DND-41 (cell line): ENCODE measurements at regions not wholly inside any gene's neighbourhood (a gene's known extent, or its start where the extent isn't known, plus 50 kb on each side); places are given as distances from the start of the nearest gene placed in this dataset.

Experiments
- ATAC-seq: fragments of 200-7000 bp; cut with Tn5 transposase; 3 replicates; pipeline ENCODE4 v1.9.1; 2021; ENCODE audit warnings: low read depth; ENCODE audit not compliant: insufficient read depth
- DNase-seq: peaks from one replicate; pipeline ENCODE4 v3.0.0-alpha.2; 2020
- H2AFZ ChIP-seq: 2 replicates; pipeline ENCODE4 v1.6.0; 2012; ENCODE audit warnings: low read depth, low read length
- H3K27ac ChIP-seq: 2 replicates; pipeline ENCODE4 v1.5.1; 2012; ENCODE audit warnings: low read length, inconsistent platforms
- H3K27me3 ChIP-seq: fragments of 200-600 bp; sonication (generic); 2 replicates; pipeline ENCODE4 v1.6.0; 2012; ENCODE audit warnings: low read length, mild to moderate bottlenecking, inconsistent platforms; ENCODE audit not compliant: insufficient read depth, poor library complexity
- H3K36me3 ChIP-seq: 2 replicates; pipeline ENCODE4 v1.5.1; 2012; ENCODE audit warnings: low read length, inconsistent platforms; ENCODE audit not compliant: insufficient read depth
- H3K4me1 ChIP-seq: 2 replicates; pipeline ENCODE4 v1.5.1; 2012; ENCODE audit warnings: mild to moderate bottlenecking, low read length; ENCODE audit not compliant: insufficient read depth
- H3K4me2 ChIP-seq: 2 replicates; pipeline ENCODE4 v1.6.0; 2012; ENCODE audit warnings: mild to moderate bottlenecking, moderate library complexity, low read length, inconsistent platforms; ENCODE audit not compliant: insufficient read depth
- H3K4me3 ChIP-seq, 2 experiments: fragments of 200-600 bp in 1 of 2; shearing (Covaris generic) in 1 of 2; 2 replicates each; pipeline ENCODE4 v1.5.1; 2012 to 2016; ENCODE audit warnings: inconsistent platforms in 2 of 2, low read length in 2 of 2, mild to moderate bottlenecking in 2 of 2, low read depth in 1 of 2, moderate library complexity in 1 of 2
- H3K79me2 ChIP-seq: 2 replicates; pipeline ENCODE4 v1.6.0; 2012; ENCODE audit warnings: low read length, inconsistent platforms; ENCODE audit not compliant: insufficient read depth
- H3K9ac ChIP-seq: 2 replicates; pipeline ENCODE4 v1.6.0; 2012; ENCODE audit warnings: low read depth, mild to moderate bottlenecking, inconsistent platforms, low read length, moderate library complexity
- H3K9me3 ChIP-seq: 2 replicates; pipeline ENCODE4 v1.5.1; 2012; ENCODE audit warnings: low read length, moderate library complexity, mild to moderate bottlenecking, inconsistent platforms; ENCODE audit not compliant: insufficient read depth, severe bottlenecking
- H4K20me1 ChIP-seq: 2 replicates; pipeline ENCODE4 v1.6.0; 2012; ENCODE audit warnings: low read length; ENCODE audit not compliant: insufficient read depth
- EZH2 ChIP-seq: IDR thresholded peaks from 3 replicates; pipeline ENCODE4 v1.6.1; 2012; ENCODE audit warnings: borderline replicate concordance, low read depth, mild to moderate bottlenecking, moderate library complexity, low read length, inconsistent platforms; ENCODE audit not compliant: severe bottlenecking
- TF ChIP-seq, protein P1 (sequence below): IDR thresholded peaks from 2 replicates; pipeline ENCODE4 v1.5.1; 2012; ENCODE audit warnings: borderline replicate concordance, low read length, moderate library complexity, mild to moderate bottlenecking; ENCODE audit not compliant: poor library complexity, severe bottlenecking; ENCODE audit errors: extremely low read depth

DNA sequence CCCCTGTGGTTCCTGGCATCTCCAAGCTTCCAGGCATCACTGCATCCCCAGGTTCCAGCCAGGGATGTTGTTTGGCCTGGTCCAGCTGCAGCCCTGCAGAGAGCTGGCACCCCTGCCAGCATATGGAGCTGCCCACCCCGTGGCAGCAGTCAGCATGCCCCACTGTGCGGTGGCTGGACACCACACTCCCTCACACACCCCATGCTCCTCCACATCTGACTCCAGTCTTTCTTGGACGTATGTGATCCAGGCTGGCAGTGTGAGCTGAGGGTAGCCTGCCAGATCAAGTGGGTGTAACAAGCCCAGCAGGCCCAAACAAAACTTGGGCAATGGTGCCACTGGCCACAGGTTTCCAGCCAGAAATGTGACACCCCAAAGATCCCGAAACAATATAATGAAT is 620.4 kb downstream of the RWDD3 start:
- ATAC-seq (no peak), DNase-seq (no peak)
- Histone ChIP-seq H3K79me2 (no peaks in the 10 kb centered on the region), H3K4me3 (no peak overlapping the region), H3K36me3 (no peaks in the 10 kb centered on the region), H3K4me2 (no peak overlapping the region), H4K20me1 (no peaks in the 10 kb centered on the region), H3K9me3 (peaks cover 2% of the 10 kb centered on the region), H3K27ac (no peak overlapping the region), H2AFZ (no peak overlapping the region), H3K27me3 (no peaks in the 10 kb centered on the region), H3K4me1 (no peaks in the 10 kb centered on the region), H3K9ac (no peak overlapping the region)
- TF ChIP-seq, protein P1, sequence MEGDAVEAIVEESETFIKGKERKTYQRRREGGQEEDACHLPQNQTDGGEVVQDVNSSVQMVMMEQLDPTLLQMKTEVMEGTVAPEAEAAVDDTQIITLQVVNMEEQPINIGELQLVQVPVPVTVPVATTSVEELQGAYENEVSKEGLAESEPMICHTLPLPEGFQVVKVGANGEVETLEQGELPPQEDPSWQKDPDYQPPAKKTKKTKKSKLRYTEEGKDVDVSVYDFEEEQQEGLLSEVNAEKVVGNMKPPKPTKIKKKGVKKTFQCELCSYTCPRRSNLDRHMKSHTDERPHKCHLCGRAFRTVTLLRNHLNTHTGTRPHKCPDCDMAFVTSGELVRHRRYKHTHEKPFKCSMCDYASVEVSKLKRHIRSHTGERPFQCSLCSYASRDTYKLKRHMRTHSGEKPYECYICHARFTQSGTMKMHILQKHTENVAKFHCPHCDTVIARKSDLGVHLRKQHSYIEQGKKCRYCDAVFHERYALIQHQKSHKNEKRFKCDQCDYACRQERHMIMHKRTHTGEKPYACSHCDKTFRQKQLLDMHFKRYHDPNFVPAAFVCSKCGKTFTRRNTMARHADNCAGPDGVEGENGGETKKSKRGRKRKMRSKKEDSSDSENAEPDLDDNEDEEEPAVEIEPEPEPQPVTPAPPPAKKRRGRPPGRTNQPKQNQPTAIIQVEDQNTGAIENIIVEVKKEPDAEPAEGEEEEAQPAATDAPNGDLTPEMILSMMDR = no peak
- no peak for TF ChIP-seq EZH2

DNA sequence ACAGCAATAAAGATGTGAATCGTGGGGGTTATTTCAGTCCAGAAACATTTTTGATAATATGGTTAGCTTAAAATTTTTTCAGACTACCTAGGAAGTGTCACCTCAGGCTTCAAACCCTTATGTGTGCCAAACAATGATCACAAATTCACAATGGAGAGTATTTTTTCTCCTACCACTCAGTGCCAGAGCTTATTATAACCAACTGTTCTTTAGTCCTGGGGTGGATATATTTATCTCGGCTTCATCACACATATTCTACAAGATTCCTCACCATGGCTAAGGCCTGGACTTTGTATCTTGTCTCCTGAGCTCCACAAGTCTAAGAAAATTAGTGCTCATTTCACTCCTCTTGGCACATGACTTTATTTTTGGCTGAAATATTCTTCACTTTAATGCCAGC is 629.1 kb downstream of the RWDD3 start:
- H3K9ac ChIP-seq = no peak overlapping the region
- no peak overlapping the region for H2AFZ ChIP-seq
- no peaks in the 10 kb centered on the region for H4K20me1 ChIP-seq
- no peak overlapping the region for H3K27ac ChIP-seq
- ATAC-seq = no peak
- H3K4me1 ChIP-seq = no peaks in the 10 kb centered on the region
- H3K4me3 ChIP-seq = no peak overlapping the region
- H3K27me3 ChIP-seq = no peaks in the 10 kb centered on the region
- H3K9me3 ChIP-seq = no peaks in the 10 kb centered on the region
- no peaks in the 10 kb centered on the region for H3K36me3 ChIP-seq
- H3K79me2 ChIP-seq = no peaks in the 10 kb centered on the region
- no peak for DNase-seq
- no peak overlapping the region for H3K4me2 ChIP-seq
- TF ChIP-seq, protein P1 = no peak
- no peak for TF ChIP-seq EZH2

GRCh38 chr1:95865769-95866168 is 631.8 kb downstream of the RWDD3 start:
- TF ChIP-seq, protein P1 = no peak
- TF ChIP-seq EZH2 = no peak
- H4K20me1 ChIP-seq = no peaks in the 10 kb centered on the region
- ATAC-seq = no peak

DNA sequence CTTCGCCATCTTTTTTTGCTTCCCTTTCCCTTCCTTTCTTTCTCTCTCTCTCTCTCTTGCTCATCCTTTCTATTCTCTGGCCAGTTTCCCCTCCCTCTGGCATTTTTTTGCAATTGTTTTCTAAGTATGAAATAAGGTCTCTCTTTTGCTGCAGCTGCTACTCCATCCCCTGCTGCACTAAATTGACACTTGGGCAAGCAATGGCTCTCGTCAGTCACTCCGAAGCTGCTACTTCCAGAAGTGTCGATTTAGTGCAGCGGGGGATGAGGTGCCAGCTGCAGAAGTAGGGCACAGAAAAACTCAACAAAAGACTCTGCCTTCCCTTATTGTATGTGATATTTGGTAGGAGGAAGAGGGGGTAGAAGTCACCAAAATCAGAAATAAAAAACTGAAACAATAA is 642.3 kb downstream of the RWDD3 start:
- no peak for DNase-seq
- no peaks in the 10 kb centered on the region for H3K79me2 ChIP-seq
- H3K4me1 ChIP-seq = no peaks in the 10 kb centered on the region
- no peaks in the 10 kb centered on the region for H4K20me1 ChIP-seq
- H3K36me3 ChIP-seq = no peaks in the 10 kb centered on the region
- H3K27me3 ChIP-seq = no peaks in the 10 kb centered on the region
- H3K9ac ChIP-seq = no peak overlapping the region
- no peak for ATAC-seq
- no peak overlapping the region for H3K4me3 ChIP-seq
- H3K4me2 ChIP-seq = no peak overlapping the region
- TF ChIP-seq, protein P1 = no peak
- TF ChIP-seq EZH2 = no peak
- H2AFZ ChIP-seq = no peak overlapping the region
- peaks cover 3% of the 10 kb centered on the region for H3K9me3 ChIP-seq
- H3K27ac ChIP-seq = no peak overlapping the region

More at GRCh38 chr1:95865769-95866168, 631.8 kb downstream of the RWDD3 start:
- DNase-seq = no peak
- Histone ChIP-seq H3K9me3 (no peaks in the 10 kb centered on the region), H2AFZ (no peak overlapping the region), H3K9ac (no peak overlapping the region), H3K4me2 (no peak overlapping the region), H3K79me2 (no peaks in the 10 kb centered on the region), H3K27ac (no peak overlapping the region), H3K27me3 (no peaks in the 10 kb centered on the region), H3K4me3 (no peak overlapping the region), H3K36me3 (no peaks in the 10 kb centered on the region), H3K4me1 (no peaks in the 10 kb centered on the region)
